MCF 10A (cell line): ENCODE measurements at regions not wholly inside any gene's neighbourhood (a gene's known extent, or its start where the extent isn't known, plus 50 kb on each side); places are given as distances from the start of the nearest gene placed in this dataset.

ENCODE experiments used
- BruUV-seq: library from RNA; stranded (reverse); fragments of 400-500 nt; replicated peaks from 2 replicates; lab custom pipeline; 2021; lab: Mats Ljungman, UMichigan
- CTCF ChIA-PET: fragments of 300-600 bp; sonication (Branson Sonifier 250); formaldehyde crosslinking; extraction: SDS; loops from one replicate; lab custom pipeline; 2021; ENCODE audit warnings: antibody characterized with exemption, inconsistent platforms; lab: Yijun Ruan, JAX
- POLR2A ChIA-PET: fragments of 300-600, 350-650 bp; sonication (Branson Sonifier 250); formaldehyde crosslinking; extraction: SDS; loops from one replicate; lab custom pipeline; 2020; ENCODE audit warnings: antibody characterized with exemption, inconsistent platforms; lab: Yijun Ruan, JAX
- DNase-seq: peaks from one replicate; pipeline ENCODE4 v3.0.0-alpha.2; 2018; ENCODE audit not compliant: unreplicated experiment
- H3K27ac Mint-ChIP-seq: one replicate; pipeline ENCODE4 v1.8.0; 2022; ENCODE audit warnings: mild to moderate bottlenecking, low read depth, mixed read lengths; ENCODE audit not compliant: unreplicated experiment
- H3K27me3 Mint-ChIP-seq: one replicate; pipeline ENCODE4 v1.8.0; 2022; ENCODE audit warnings: mixed read lengths; ENCODE audit not compliant: insufficient read depth, unreplicated experiment
- H3K36me3 Mint-ChIP-seq: one replicate; pipeline ENCODE4 v1.8.0; 2022; ENCODE audit warnings: mild to moderate bottlenecking, moderate library complexity, mixed read lengths; ENCODE audit not compliant: insufficient read depth, unreplicated experiment
- H3K4me1 Mint-ChIP-seq: one replicate; pipeline ENCODE4 v1.8.0; 2022; ENCODE audit warnings: mixed read lengths; ENCODE audit not compliant: insufficient read depth, unreplicated experiment
- H3K4me3 Mint-ChIP-seq: one replicate; pipeline ENCODE4 v1.8.0; 2022; ENCODE audit warnings: mild to moderate bottlenecking, moderate library complexity, mixed read lengths; ENCODE audit not compliant: unreplicated experiment
- H3K9me3 Mint-ChIP-seq: one replicate; pipeline ENCODE4 v1.8.0; 2022; ENCODE audit warnings: mixed read lengths; ENCODE audit not compliant: unreplicated experiment
- intact Hi-C: fragments of 100-400 bp; cut with micrococcal nuclease; formaldehyde crosslinking; loops from 2 replicates; pipeline ENCODE4 v1.14.1; 2022
- TF ChIP-seq, protein P1 (sequence below): fragments of 200-600 bp; IDR thresholded peaks from one replicate; pipeline ENCODE4 v1.8.0; 2022; ENCODE audit warnings: antibody characterized with exemption, mild to moderate bottlenecking; ENCODE audit not compliant: unreplicated experiment

DNA sequence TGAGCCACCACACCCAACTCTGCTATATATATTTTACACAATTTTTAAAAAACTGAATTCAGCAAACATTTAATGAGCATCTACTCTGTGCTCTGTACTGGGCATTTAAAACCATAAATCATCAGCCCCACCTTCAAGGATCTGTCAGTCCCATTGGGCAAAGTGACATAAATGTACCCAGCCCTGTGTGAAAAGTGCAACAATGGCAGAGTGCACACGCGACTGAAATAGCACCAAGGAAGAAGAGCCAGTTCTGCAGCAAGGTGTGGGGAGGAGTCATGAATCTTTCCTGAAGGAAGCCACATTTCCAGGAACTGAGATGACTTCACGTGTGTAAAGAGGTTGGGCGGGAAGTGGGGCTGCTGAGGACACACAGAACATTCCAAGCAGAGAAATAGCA lies 111.5 kb upstream of the ATP6AP2 start:
- no TSS peak for BruUV-seq
- no peaks in the 10 kb centered on the region for H3K9me3 Mint-ChIP-seq
- ChIA-PET CTCF (interaction anchor here (0.6 kb wide), 1 partner anchor 9 kb away, joined by 3 read pairs; no protein-coding TSS in a partner anchor), POLR2A (no interaction called here)
- H3K4me3 Mint-ChIP-seq, result no peak overlapping the region
- H3K27ac Mint-ChIP-seq, result no peak overlapping the region
- peaks cover 96% of the 10 kb centered on the region for H3K27me3 Mint-ChIP-seq
- intact Hi-C loops, result loop anchor here (2.0 kb wide), 1 partner anchor 817 kb away; no protein-coding TSS in a partner anchor
- no peaks in the 10 kb centered on the region for H3K36me3 Mint-ChIP-seq
- no peak for DNase-seq
- TF ChIP-seq, protein P1, sequence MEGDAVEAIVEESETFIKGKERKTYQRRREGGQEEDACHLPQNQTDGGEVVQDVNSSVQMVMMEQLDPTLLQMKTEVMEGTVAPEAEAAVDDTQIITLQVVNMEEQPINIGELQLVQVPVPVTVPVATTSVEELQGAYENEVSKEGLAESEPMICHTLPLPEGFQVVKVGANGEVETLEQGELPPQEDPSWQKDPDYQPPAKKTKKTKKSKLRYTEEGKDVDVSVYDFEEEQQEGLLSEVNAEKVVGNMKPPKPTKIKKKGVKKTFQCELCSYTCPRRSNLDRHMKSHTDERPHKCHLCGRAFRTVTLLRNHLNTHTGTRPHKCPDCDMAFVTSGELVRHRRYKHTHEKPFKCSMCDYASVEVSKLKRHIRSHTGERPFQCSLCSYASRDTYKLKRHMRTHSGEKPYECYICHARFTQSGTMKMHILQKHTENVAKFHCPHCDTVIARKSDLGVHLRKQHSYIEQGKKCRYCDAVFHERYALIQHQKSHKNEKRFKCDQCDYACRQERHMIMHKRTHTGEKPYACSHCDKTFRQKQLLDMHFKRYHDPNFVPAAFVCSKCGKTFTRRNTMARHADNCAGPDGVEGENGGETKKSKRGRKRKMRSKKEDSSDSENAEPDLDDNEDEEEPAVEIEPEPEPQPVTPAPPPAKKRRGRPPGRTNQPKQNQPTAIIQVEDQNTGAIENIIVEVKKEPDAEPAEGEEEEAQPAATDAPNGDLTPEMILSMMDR, result no peak
- H3K4me1 Mint-ChIP-seq, result peaks cover 4% of the 10 kb centered on the region

DNA sequence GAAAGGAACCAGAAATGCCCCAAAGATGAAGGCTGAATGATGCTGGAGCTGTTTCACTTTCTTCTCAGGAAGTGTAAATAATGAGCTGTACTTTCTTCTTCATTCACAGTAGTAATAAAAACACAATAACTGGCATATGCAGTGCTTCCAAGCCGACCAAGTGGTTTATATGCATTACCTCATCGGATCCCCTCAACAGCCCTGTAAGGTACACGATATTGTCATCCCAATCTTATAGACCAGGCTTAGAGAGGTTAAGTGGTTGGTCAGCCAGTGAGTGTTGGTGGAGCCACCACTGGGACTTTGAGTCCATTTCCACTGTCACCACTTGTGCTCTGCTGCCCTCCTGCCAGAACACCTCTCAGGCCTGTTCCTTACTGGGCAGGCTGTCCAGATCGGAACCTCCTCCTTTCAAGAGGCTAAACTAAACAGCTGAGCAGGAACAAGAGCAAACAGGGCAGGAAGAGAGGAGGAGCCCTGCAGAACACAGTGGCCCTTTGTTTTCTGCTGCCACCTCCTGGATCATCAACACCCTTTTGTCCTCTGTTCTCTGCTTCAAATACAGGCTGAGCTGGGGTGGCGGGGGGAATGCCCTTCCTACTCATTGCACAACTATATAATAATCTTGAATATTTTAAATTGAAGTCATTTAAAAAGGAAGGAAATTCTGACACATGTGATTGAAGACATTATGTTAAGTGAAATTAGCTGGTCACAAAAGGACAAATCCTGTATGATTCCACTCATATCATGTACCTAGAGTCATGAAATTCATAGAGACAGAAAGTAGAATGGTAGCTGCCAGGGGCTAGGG lies 112.5 kb upstream of the ATP6AP2 start:
- Mint-ChIP-seq H3K27ac (no peak overlapping the region), H3K27me3 (peaks cover 96% of the 10 kb centered on the region), H3K9me3 (no peaks in the 10 kb centered on the region), H3K4me3 (no peak overlapping the region), H3K4me1 (peaks cover 4% of the 10 kb centered on the region), H3K36me3 (no peaks in the 10 kb centered on the region)
- no TSS peak for BruUV-seq
- DNase-seq, result peak; percentile 43
- intact Hi-C loops, result loop anchor here (2.0 kb wide), 1 partner anchor 815 kb away; no protein-coding TSS in a partner anchor
- TF ChIP-seq, protein P1, result peak; percentile 7
- ChIA-PET CTCF (interaction anchor here (0.5 to 1.2 kb wide), 7 partner anchors 19 to 1753 kb away, joined by 3 to 4 read pairs (median 3); no protein-coding TSS in a partner anchor), POLR2A (no interaction called here)

DNA sequence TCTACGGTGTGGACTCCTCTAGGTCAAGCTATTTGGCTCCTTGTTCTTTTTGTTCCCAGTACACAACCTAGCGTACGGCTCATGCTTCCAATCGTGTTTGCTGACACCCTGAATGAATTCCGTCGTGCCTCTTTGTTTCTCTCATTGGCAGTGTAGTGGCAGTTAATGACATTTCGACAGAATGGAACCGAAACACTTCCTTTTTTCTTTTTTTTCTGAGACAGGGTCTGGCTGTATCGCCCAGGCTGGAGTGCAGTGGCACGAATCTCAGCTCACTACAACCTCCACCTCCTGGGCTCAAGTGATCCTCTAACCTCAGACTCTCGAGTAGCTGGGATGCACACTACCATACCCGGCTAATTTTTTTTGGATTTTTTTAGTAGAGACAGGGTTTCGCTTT lies 113.3 kb upstream of the ATP6AP2 start:
- ChIA-PET POLR2A (no interaction called here), CTCF (interaction anchor here (0.6 to 1.2 kb wide), 4 partner anchors 20 to 1403 kb away, joined by 3 read pairs; no protein-coding TSS in a partner anchor)
- H3K9me3 Mint-ChIP-seq, result no peaks in the 10 kb centered on the region
- H3K27me3 Mint-ChIP-seq, result peaks cover 96% of the 10 kb centered on the region
- no peak overlapping the region for H3K4me3 Mint-ChIP-seq
- no peak overlapping the region for H3K27ac Mint-ChIP-seq
- no peaks in the 10 kb centered on the region for H3K36me3 Mint-ChIP-seq
- no peak for DNase-seq
- BruUV-seq, result no TSS peak
- TF ChIP-seq, protein P1, result no peak
- H3K4me1 Mint-ChIP-seq, result peaks cover 4% of the 10 kb centered on the region
- intact Hi-C loops, result no loop called here
